Left renal cortex interstitium (tissue), 4 donors: ENCODE measurements at regions not wholly inside any gene's neighbourhood (a gene's known extent, or its start where the extent isn't known, plus 50 kb on each side); places are given as distances from the start of the nearest gene placed in this dataset.
"Not testable (repeated sequence)": the region's sequence is repeated elsewhere in the genome, so short reads cannot be mapped to it uniquely, and the experiment has no call there.

Source experiments
- DNase-seq, 4 donors: peaks; one replicate each; pipeline ENCODE4 v3.0.0-alpha.2; 2013; ENCODE audit warnings: low read depth in 4 of 4, low spot score in 2 of 4, missing footprints in 1 of 4

DNA sequence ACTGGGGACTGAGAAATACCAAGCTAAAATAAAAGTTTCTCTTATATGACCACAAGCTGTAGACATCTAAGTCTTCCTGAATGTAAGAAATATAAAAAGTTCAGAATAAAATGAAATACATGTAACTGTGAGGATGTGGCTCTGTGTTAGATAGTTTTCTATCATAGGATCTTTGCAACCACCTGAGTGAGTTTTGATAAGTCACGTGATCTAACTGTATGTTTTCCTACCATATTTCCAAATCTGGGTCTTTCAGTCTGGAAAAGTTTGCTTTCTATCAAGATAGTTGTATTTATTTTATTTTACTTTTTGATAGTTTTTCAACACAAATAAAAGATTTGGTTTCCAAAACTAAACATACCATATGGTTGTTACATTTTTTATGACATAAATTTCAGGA lies 1905.8 kb upstream of the ACO1 start:
- DNase-seq: no peak

DNA sequence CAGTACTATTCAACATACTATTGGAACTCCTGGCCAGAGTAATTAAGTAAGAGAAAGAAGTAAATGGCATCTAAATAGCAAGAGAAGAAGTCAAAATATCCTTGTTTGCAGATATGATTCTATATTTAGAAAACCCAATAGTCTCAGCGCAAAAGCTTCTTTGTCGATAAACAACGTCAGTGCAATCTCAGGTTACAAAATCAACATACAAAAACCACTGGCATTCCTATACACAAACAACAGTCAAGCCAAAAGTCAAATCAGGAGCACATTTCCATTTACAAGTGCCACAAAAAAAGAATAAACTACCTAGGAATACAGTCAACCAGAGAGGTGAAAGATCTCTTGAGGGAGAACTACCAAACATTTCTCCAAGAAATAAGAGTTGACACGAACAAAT lies 1901.9 kb upstream of the ACO1 start:
- no peak for DNase-seq

DNA sequence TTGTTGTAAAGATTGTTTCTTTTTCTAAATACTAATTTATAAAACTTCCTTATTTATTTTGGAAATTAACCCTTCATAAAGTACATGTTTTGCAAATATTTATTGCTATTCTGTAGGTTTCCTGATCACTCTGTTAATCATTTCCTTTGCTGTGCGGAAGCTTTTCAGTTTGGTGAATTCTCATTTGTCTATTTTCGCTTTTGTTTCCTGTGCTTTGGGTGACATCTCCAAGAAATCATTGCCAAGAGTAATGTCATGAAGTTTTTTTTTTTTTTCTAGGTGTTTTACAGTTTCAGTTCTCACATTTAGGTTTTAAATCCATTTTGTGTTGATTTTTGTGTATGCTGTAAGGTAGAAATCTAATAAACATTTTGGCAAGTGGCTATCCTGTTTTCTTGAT lies 1899.8 kb upstream of the ACO1 start:
- no peak for DNase-seq

DNA sequence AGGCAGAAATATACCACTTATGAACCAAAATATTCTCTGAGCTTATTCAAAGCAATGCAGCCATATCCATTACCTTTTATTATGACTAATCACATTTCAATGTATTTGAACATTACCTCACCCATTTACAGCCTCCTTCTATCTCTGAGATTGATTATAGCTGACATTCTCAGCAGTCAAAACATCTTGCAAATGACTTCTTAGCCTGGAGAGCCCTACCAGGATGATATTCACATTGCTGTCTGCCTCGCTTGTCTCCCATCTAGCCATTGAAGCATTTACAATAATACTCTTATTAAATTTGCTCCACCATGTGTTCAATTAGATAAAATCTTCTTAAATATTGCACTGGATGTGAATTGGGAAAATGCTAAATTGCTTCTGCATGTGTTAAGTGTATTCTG lies 1879.9 kb upstream of the ACO1 start:
- DNase-seq: no peak

DNA sequence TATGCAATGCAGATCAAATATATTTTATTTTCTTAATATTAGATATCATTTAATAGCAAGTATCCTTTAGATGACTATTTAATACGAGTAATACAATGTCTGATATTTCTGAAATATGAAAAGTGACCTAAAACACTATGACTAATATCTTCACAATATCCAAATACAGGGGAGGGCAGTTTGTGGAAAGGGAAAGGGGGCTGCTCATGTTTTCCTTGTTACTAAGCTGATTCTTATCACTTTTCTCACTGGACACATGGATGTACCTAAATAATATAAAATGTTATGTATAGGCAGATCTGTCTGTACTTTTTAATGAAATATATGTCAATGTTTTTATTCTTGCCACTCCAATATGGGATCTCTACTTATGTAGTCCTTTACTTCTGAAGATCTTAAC lies 1879.1 kb upstream of the ACO1 start:
- DNase-seq: no peak

DNA sequence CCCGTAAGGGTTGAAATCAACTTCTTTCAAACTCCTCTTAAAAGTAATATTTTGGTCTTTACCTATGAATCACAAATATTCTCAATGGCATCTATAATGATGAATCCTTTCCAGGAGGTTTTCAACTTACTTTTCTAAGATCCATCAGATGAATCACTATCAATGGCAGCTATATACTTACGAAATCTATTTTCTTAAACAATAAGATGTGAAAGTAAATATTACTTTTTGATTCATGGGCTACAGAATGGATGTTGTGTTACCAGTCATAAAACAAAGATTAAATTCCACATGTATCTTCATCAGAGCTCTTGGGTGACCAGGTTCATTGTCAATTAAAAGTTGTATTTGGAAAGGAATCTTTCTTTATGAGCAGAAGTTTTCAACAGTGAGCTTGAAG lies 1877.7 kb upstream of the ACO1 start:
- DNase-seq: no peak

DNA sequence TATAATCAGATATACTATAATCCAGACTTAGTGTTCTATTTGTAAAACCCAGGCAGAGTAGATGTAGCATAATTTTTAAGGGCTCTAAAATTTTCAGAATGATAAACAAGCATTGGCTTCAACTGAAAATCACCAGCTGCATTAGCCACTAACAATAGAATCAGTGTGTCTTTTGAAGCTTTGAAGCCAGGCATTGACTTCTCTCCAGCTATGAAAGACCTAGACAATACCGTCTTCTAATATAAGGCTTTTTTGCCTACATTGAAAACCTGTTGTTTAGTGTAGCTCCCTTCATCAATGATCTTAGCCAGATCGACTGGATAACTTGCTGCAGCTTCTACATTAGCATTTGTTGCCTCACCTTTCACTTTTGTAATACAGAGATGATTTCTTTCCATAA lies 1877.3 kb upstream of the ACO1 start:
- DNase-seq: no peak

DNA sequence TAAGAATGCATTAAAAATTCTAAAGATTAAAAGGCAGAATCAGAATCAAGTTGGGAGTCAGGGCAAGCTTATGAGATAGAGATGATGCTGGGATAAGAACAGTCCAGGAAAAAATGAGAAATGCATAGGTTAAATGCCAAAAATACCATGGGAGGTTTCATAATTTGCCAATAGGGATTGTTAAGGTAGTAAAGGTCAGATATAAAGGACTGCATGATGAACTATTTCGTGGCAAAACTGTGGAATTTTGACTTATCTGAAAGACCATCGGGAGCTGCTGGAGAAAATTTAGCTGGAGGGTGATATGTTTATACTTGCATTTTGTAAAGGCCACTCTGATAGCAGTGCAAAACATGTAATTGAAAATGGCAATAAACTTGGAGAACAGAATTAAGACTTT lies 1872.8 kb upstream of the ACO1 start:
- DNase-seq: no peak

DNA sequence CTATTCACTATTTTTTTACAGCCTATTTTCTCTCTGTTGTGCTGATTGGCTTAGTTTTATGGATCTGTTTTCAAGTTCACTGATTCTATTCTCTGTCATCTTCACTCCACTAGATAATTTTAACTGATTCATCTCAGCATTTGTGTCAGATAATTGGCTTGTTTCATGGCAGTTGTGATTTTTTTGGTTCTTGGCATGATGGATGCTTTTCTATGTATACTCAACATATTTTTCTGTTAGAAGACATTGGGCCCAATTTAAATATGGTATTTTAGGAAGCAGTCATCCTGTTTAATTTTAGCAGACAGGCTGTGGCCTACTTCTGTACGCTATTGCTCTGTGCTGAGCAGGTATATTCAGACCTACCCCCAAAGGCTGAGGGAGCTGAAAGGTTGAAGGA lies 1865.3 kb upstream of the ACO1 start:
- DNase-seq: no peak

DNA sequence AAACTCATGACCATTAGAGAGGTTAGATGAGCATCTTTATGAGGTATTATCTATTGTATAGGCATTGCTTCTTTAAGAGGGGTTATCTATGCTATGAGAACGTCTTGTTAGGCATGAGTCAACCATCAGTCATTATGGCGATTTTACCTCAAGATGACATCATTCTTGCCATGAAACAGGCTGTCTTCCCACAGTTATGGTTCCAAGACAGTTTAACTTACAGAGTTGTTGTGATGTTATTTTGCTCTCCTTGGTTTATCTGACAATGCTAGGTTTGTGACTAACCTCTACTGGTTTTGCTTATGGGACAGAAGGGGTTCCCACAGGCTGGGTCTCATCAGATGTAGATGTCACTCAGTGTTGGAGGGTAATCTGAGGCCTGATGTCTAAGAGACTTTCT lies 1864.7 kb upstream of the ACO1 start:
- no peak for DNase-seq

DNA sequence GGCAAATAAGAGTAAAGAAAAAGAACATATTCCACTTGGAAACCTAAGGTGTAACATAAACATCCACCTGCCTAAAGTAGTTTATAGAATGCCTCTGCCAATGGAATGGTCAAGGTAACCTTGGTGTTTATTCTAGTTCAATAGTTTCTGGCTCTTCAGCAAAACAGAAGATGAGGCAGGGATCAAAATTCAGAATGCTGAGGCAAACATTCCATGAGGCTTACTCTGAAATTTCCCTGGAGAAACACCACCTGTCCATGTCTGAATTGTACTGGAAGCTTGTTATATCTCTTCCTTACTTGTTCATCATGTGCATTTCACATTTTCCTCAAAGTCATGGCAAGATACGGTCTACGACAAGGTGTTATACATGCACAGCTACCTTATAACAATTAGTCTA lies 1862.4 kb upstream of the ACO1 start:
- DNase-seq: no peak

DNA sequence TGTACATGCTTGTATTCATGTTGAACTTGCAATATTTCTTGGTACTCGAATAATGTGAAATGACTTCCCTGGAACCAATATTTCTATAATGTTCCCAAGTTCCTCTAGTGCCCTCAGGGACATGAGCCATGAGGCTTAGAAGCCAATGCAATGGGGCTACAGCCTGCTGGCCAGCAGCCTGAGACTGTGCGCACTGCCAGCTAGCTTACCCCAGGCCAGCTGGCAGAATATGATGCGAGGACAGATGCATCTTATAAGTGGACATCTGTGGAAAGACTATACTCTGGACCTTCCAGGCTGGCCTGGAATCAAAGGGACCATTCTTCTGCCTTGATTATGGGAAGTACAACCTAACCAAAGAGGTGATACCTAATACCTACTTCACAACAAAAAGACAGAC lies 1862.0 kb upstream of the ACO1 start:
- DNase-seq: no peak

DNA sequence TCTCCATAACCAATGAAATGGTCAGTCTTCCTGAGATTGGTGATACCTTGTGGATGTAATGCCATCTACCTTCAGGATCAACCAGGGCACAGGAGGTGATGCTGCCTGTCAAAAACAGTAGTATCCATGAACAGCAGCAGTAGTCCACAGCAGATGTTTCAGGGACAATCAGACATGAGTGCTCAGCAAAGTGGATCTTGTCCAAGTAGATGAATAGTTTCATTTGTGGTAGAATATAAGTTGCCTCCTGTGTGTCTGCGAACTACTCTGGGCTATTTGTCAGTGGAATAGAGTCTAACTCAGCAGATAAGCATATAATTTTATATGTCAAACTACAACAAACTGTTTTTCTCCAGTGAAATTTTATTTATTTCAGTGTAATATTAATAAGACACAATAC lies 1860.1 kb upstream of the ACO1 start:
- DNase-seq: no peak

DNA sequence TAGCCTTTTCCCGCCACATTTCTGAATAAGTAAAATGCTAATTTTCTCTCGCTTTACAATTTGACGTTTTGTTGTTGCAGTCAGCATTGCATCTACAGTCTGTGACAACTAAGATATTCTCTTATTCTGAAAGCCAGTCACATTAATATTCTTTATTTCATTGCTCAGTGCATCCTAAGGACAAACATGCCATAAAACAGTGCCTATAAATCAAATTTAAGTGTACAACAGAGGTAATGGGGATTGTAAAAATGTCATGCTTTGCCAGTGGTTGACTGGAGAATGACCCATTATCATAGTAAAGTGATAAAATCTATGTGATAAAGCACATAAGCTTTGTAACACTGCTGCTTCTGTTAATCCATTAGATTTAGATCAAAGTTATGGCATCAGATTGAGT lies 1850.0 kb upstream of the ACO1 start:
- no peak for DNase-seq

DNA sequence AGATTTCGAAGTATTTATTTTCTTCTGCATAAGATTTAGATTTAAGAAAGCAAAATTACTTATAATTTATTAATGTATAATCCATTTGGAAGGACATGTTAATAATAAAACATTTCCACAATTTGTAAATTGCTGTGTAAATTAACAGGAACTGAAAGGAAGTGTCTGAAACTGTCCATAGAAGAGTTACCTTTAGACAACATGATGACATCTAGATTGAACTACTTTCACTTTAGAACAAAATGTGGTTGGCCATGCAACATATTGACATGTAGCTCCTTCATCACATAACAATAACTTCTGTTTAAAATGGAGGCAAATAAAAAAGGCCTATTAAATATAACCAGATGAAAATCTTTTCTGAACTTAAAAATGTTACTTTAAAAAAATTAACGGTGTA lies 1849.5 kb upstream of the ACO1 start:
- DNase-seq: no peak

DNA sequence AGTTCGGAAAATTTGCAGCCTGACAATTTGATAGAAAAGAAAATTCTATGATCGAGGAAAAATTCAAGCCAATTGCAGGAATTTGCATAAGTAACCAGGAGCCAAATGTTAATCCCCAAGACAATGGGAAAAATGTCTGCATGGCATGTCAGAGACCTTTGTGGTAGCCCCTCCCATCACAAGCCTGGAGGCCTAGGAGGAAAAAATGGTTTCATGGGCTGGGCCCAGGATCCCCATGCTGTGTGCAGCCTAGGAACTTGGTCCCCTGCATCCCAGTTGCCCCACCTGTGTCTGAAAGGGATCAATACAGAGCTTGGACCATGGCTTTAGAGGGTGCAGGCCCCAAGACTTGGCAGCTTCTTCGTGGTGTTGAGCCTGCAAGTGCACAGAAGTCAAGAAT lies 1847.9 kb upstream of the ACO1 start:
- no peak for DNase-seq

DNA sequence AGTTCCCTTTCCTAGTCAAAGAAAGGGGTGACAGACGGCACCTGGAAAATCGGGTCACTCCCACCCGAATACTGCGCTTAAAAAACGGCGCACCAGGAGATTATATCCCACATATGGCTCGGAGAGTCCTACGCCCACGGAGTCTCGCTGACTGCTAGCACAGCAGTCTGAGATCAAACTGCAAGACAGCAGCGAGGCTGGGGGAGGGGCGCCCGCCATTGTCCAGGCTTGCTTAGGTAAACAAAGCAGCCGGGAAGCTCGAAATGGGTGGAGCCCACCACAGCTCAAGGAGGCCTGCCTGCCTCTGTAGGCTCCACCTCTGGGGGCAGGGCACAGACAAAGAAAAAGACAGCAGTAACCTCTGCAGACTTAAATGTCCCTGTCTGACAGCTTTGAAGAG lies 1844.7 kb upstream of the ACO1 start:
- not testable (repeated sequence) for DNase-seq

DNA sequence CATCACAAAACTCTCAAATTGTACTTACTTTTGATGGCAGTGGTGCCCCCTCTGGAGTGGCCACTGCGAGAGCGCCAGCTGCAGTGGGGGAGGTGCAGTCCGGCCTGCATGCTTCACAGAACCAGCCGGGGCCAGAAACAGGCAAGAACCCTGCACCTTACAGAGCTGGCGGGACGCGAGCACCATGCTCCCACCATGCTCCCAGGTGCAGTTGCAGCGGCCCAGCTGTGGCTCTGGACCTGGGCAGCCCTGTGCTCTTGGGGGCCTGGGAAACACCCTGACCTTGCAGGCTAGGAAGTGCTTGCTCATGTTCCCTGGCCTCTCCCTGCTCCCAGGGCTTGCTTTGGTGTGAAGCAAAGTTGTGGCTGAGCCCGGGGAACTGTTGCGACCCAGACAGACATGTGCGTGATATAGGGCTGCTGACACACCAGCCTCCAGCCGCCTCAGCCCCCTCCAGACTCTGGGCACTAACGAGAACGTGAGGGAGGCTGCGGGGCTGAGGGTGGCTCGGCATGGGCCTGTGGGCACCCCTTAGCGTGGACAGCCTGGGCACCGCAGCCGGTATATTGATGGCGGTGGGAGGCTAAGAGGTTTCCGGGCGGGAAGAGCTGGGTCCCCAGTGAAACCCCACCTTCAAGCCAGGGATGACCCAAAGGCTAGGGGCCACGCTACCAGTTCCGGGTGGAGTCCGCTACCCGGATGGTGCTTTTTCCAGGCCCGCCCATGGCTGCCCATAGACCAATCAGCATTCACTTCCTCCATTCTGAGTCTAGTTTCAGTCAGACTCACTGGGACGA lies 1809.9 kb upstream of the ACO1 start:
- DNase-seq: no peak

DNA sequence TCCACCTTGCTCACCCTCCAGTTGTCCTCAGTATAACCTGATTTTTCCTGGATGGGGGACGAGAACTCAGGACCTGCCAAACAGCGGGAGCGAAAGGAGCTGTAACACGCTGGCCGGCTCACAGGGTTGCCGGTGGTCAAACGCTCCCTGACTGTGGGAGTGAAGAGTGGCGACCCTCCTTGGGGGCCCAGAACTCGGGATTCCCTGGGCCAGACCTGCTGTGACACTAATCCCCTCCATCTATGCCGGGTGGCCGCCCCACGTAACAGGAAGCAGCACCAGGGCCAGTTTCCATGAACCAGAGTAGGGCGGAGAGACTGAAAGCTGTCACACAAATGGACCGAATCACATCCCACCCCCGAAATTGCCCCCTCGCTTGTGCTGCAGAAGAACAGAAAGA lies 1809.2 kb upstream of the ACO1 start:
- no peak for DNase-seq

DNA sequence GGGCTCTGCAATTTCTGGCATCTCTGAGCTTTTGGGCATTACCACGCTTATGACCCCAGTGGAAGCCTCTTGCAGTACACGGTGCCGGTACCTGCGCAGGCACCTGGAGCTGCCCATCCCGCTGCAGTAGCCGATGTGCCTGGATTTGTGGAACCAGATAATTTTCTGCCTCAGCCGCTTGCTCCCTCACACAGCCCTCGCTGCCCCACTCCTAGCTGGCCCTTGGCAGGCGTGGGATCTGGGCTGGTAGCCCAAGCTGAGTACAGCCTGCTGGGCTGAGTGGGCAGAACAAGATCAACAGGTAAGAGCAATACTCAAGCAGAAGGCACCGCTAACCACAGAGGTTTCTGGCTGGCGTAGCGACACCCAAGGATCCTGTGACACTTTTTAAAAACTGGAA lies 1808.8 kb upstream of the ACO1 start:
- no peak for DNase-seq

DNA sequence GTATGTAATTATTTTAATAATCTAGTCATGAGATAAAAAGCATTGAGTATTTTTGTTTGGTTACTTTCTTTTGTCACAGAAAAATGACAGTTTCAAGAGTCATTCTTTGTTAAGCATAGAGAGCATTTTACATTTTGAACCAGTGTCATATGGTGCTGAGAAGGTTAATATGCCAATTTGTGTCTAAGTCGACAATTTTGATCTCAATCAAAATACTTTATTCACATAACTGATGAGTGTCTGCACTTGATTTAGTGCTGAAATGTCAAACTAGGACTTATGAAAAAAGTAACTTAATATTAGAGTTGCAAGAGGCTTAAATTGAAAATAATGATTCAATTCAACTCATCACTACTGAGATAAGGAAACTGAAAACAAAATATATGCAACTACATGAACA lies 1804.6 kb upstream of the ACO1 start:
- no peak for DNase-seq

DNA sequence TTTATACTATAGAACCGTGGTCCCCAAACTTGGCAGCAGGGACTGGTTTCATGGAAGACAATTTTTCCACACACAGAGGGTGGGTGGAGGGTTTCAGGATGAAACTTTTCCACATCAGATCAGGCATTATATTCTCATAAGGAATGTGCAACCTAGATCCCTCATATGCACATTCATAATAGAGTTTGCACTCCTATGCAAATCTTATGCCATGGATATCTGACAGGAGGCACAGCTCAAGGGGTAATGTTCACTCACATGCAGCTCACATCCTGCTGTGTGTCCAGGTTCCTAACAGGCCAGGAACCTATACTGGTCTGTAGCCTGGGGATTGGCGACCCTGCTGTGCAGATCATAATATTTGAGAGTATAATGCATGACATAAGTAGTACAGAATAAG lies 1802.2 kb upstream of the ACO1 start:
- DNase-seq: no peak

DNA sequence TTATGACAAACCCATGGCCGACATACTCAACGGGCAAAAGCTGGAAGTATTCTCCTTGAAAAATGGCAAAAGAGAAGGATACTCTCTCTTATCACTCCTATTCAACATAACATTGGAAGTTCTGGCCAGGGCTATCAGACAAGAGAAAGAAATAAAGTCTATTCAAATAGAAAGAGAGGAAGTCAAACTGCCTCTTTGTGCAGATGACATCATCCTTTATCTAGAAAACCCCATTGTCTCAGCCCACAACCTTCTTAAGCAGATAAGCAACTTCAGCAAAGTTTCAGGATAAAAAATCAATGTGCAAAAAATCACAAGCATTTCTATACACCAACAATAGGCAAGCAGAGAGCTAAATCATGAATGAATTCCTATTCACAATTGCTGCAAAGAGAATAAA lies 1799.9 kb upstream of the ACO1 start:
- DNase-seq: no peak
